GM21786 (cell line): ENCODE measurements at regions not wholly inside any gene's neighbourhood (a gene's known extent, or its start where the extent isn't known, plus 50 kb on each side); places are given as distances from the start of the nearest gene placed in this dataset.

Experiments used
- ATAC-seq: cut with Tn5 transposase; IDR thresholded peaks from one replicate; pipeline ENCODE4 v1.9.1; 2021; ENCODE audit not compliant: unreplicated experiment

DNA sequence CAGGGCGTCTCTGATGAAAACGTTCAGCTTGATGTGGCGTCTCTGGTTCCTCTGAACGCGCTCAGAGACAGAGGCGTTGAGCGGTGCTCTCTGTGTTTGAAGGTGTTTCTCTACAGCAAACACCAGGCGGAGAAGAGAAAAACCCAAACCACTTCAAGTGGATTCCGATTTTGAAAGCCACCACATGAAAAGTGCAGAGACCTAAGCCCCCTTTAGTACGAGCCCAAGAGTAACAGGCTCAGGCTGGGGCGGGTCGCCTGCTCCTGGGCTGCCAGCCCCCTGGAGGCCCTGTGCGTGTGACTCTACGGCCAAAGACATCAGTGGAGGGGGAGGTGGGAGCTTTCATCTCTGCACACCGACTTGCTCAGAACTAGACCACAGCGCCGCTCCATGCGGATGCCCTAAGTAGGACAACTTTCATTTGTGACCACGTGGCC lies 328.4 kb downstream of the MAF start:
- ATAC-seq = no peak

GRCh38 chr16:79271583-79271982 lies 329.0 kb downstream of the MAF start:
- no peak for ATAC-seq

DNA sequence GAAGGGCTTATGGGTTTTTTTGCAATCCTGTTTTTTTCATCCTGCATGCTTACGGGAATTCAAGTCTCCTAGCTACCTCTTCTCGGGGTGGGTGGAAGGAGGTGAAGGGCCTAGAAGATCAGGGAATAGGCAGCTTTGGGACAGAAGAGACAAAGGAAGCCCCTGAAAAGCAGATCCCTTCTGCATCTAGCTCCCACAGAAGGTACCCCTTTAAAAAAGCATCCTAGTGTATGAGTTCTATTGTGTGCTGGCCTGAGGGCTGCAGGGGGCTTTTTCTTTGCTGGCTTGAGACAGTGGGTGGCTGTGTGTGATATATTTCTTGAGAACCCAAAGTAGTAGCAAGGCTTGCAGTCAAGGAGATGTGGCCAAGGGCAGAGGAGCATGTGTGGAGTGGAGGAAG lies 330.5 kb downstream of the MAF start:
- no peak for ATAC-seq

DNA sequence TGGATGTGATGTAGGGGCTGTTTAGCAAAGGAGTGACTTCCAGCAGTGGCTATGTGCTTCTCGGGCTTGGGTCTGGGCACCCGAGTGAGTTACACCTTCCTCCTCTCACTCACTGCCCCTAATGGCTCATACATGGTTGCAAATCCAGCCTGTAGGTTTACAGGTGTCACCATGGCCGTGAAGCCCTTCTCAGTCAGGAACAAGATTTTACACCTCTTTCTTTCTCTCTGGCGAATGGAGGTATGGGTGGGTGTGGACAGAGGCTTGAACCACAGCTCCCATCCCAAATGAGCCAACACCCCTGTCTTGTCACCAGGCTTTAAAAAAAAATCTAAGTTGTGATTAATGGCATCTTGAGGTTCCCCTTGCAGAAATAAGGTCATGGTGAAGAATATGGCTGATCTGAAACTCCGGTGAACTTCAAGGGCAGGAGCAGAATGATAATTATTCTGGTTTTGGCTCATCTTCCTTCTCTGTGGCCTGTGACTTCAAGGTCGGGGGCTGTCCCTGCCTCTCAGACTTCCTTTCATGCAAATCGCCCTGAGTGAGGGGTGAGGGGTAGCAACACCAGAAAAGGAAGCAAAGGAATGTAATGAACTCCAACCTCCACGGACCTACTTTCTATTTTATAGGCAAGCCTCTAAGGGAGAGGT lies 331.2 kb downstream of the MAF start:
- peak; percentile 93 for ATAC-seq

DNA sequence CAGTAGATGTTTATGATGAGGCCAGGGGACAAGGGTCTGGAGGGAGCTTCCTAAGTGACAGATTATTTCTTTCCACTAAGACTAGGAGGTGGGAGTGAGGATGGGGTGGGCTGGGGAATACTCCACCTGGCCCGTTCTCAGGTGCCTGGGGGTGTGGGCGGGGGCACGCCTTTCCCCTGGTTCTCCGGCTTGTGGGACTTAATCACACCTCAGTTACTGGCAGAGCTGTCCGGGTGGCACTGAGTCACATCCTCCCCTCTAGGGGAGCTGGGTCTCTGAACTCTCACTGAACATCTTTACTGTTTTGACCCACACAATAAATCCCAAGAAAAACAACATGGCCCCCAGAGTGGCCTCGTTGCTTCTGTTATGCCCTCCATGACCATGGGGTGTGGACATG lies 332.8 kb downstream of the MAF start:
- no peak for ATAC-seq

DNA sequence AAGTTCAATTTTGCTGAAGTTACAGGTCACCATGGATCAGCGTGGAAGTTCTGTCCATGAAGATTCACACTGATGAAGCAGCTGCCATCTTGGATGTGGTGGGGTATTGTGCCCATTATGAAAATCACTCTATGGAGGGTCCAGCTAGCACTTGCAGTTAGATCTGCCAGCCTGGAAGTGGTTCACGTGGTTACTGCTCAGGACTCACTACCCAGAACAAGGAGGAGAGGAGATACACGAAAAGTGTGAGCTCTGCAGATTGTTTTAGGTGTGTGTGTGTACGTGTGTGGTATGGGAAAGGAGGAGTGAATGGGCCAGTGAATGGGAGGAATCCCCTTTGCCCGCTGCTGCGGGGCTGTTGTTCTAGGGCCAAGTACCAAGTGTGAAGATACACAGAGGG lies 333.4 kb downstream of the MAF start:
- no peak for ATAC-seq

- no peak for ATAC-seq
Observed at GRCh38 chr16:79265701-79266100, 334.8 kb downstream of the MAF start.

GRCh38 chr16:79265196-79265595 lies 335.3 kb downstream of the MAF start:
- ATAC-seq = no peak

- ATAC-seq = no peak
Observed at GRCh38 chr16:79264237-79265109, 336.1 kb downstream of the MAF start.

GRCh38 chr16:79263425-79263824 lies 337.1 kb downstream of the MAF start:
- ATAC-seq = no peak
